ENCODE measurements at regions not wholly inside any gene's neighbourhood (a gene's known extent, or its start where the extent isn't known, plus 50 kb on each side); places are given as distances from the start of the nearest gene placed in this dataset.

GRCh38 chr10:58903071-58903470 lies 273.4 kb upstream of the PHYHIPL start:
- H3K9me3 Mint-ChIP-seq = peaks cover 10% of the 10 kb centered on the region; the same call in 2 of the 3 replicates
- H3K4me1 ChIP-seq (ENCODE audit: insufficient read depth) = no peaks in the 10 kb centered on the region; the same call in 1 of the 2 replicates
- H3K27me3 ChIP-seq (ENCODE audit: insufficient read depth) = no peaks in the 10 kb centered on the region
- no peak overlapping the region for H3K27ac ChIP-seq (ENCODE audit: low read depth)
- H2AFZ ChIP-seq = no peak overlapping the region
- peaks cover 3% of the 10 kb centered on the region for H3K36me3 Mint-ChIP-seq (ENCODE audit: low read depth)
- no peaks in the 10 kb centered on the region for H3K27me3 Mint-ChIP-seq (ENCODE audit: insufficient read depth, low read depth, poor library complexity)
- ATAC-seq (no peak), DNase-seq (ENCODE audit: low spot score) (no peak)
- H3K4me3 ChIP-seq = no peak overlapping the region
- H3K4me1 Mint-ChIP-seq = peaks cover 10% of the 10 kb centered on the region; the same call in 2 of the 3 replicates
- H3K79me2 ChIP-seq (replicated peaks; ENCODE audit: insufficient read depth) = no peaks in the 10 kb centered on the region
- H3K4me3 Mint-ChIP-seq = no peak overlapping the region
- no peaks in the 10 kb centered on the region for H3F3A ChIP-seq (replicated peaks; ENCODE audit: low read depth)
- H3K4me2 ChIP-seq = no peak overlapping the region
- H4K20me1 ChIP-seq (replicated peaks; ENCODE audit: insufficient read depth) = no peaks in the 10 kb centered on the region
- no peak overlapping the region for H3K27ac Mint-ChIP-seq
- TF ChIP-seq JUNB (IDR thresholded peaks at IDR 0.05; ENCODE audit: unreplicated experiment) (no peak), EZH2phosphoT487 (IDR thresholded peaks at IDR 0.05; ENCODE audit: unreplicated experiment) (no peak), NANOG (IDR thresholded peaks at IDR 0.05; ENCODE audit: borderline replicate concordance) (no peak), ETS1 (IDR thresholded peaks at IDR 0.05) (no peak)
- H3K9me2 ChIP-seq (ENCODE audit: insufficient read depth) = no peaks in the 10 kb centered on the region
- H3K36me3 ChIP-seq (ENCODE audit: insufficient read depth) = no peaks in the 10 kb centered on the region

GRCh38 chr10:58909881-58910280 lies 266.6 kb upstream of the PHYHIPL start:
- H3K79me2 ChIP-seq (replicated peaks; ENCODE audit: insufficient read depth) = no peaks in the 10 kb centered on the region
- Mint-ChIP-seq H3K27ac (no peak overlapping the region), H3K36me3 (ENCODE audit: low read depth) (no peaks in the 10 kb centered on the region), H3K4me3 (no peak overlapping the region), H3K9me3 (no peaks in the 10 kb centered on the region), H3K27me3 (ENCODE audit: insufficient read depth, low read depth, poor library complexity) (no peaks in the 10 kb centered on the region), H3K4me1 (no peaks in the 10 kb centered on the region)
- DNase-seq (ENCODE audit: low spot score) = no peak
- no peaks in the 10 kb centered on the region for H3K27me3 ChIP-seq (ENCODE audit: insufficient read depth)
- no peak overlapping the region for H3K4me3 ChIP-seq
- no peaks in the 10 kb centered on the region for H3F3A ChIP-seq (replicated peaks; ENCODE audit: low read depth)
- peaks cover 3% of the 10 kb centered on the region; the same call in 1 of the 2 replicates for H3K9me2 ChIP-seq (ENCODE audit: insufficient read depth)
- no peak overlapping the region for H3K4me2 ChIP-seq
- ATAC-seq = no peak
- H4K20me1 ChIP-seq (replicated peaks; ENCODE audit: insufficient read depth) = 0 out of 2 replicates have a peak, but pooled peaks cover 3% of the 10 kb centered on the region
- H2AFZ ChIP-seq = no peak overlapping the region
- H3K27ac ChIP-seq (ENCODE audit: low read depth) = no peak overlapping the region
- H3K36me3 ChIP-seq (ENCODE audit: insufficient read depth) = no peaks in the 10 kb centered on the region
- H3K4me1 ChIP-seq (ENCODE audit: insufficient read depth) = no peaks in the 10 kb centered on the region
- TF ChIP-seq ETS1 (IDR thresholded peaks at IDR 0.05) = no peak
- TF ChIP-seq EZH2 (IDR thresholded peaks at IDR 0.05; ENCODE audit: low read depth, unreplicated experiment) = no peak
- no peak for TF ChIP-seq ZNF331 (CRISPR knock-in tag; IDR thresholded peaks at IDR 0.05; ENCODE audit: low read depth)
- TF ChIP-seq ZNF114 (CRISPR knock-in tag; IDR thresholded peaks at IDR 0.05) = no peak
- TF ChIP-seq ZNF462 (CRISPR knock-in tag; IDR thresholded peaks at IDR 0.05) = no peak
- TF ChIP-seq JUNB (IDR thresholded peaks at IDR 0.05; ENCODE audit: unreplicated experiment) = no peak
- no peak for TF ChIP-seq REST (IDR thresholded peaks at IDR 0.05; ENCODE audit: unreplicated experiment)
- no peak for TF ChIP-seq CREB1 (CRISPR knock-in tag; IDR thresholded peaks at IDR 0.05; ENCODE audit: low read depth)

Data from GM23338 (cell line).